C4-2B (cell line): ENCODE measurements at regions not wholly inside any gene's neighbourhood (a gene's known extent, or its start where the extent isn't known, plus 50 kb on each side); places are given as distances from the start of the nearest gene placed in this dataset.

Experiments used
- H3K27ac ChIP-seq: fragments of 450-650 bp; 2 replicates; pipeline ENCODE4 v1.5.1; 2017
- CTCF ChIP-seq: fragments of 450-650 bp; conservative IDR thresholded peaks from 2 replicates; pipeline ENCODE4 v1.5.1; 2017; ENCODE audit warnings: mild to moderate bottlenecking
- ZFX ChIP-seq: fragments of 450-650 bp; IDR thresholded peaks from 2 replicates; pipeline ENCODE4 v1.6.1; 2017

GRCh38 chr12:31215518-31216232 lies 110.3 kb downstream of the SINHCAF start:
- no peak overlapping the region for H3K27ac ChIP-seq
- no peak for TF ChIP-seq ZFX

GRCh38 chr12:31216479-31216878 lies 109.5 kb downstream of the SINHCAF start:
- no peak overlapping the region for H3K27ac ChIP-seq
- TF ChIP-seq ZFX: no peak
- no peak for TF ChIP-seq CTCF

GRCh38 chr12:31217356-31218130 lies 108.4 kb downstream of the SINHCAF start:
- no peak for TF ChIP-seq ZFX
- TF ChIP-seq CTCF: no peak
- no peak overlapping the region for H3K27ac ChIP-seq

GRCh38 chr12:31218203-31219025 lies 107.5 kb downstream of the SINHCAF start:
- no peak overlapping the region for H3K27ac ChIP-seq
- TF ChIP-seq CTCF (no peak), ZFX (no peak)

GRCh38 chr12:31219521-31219920 lies 106.4 kb downstream of the SINHCAF start:
- TF ChIP-seq CTCF: no peak

GRCh38 chr12:31220061-31220460 lies 105.9 kb downstream of the SINHCAF start:
- no peak overlapping the region for H3K27ac ChIP-seq
- TF ChIP-seq ZFX (no peak), CTCF (no peak)

More at GRCh38 chr12:31219521-31219920, 106.4 kb downstream of the SINHCAF start:
- H3K27ac ChIP-seq: no peak overlapping the region

GRCh38 chr12:31220633-31221550 lies 105.1 kb downstream of the SINHCAF start:
- H3K27ac ChIP-seq: no peak overlapping the region
- TF ChIP-seq ZFX (no peak), CTCF (no peak)
